Adrenal gland (tissue), 9 donors: ENCODE measurements at regions not wholly inside any gene's neighbourhood (a gene's known extent, or its start where the extent isn't known, plus 50 kb on each side); places are given as distances from the start of the nearest gene placed in this dataset.

ENCODE experiments used
- DNase-seq, 7 donors: peaks; one replicate each; pipeline ENCODE4 v3.0.0-alpha.2; 2019 to 2020
- H3K27ac ChIP-seq, 5 donors: fragments of 200-600 bp; sonication (generic) in 4 of 5; 1 replicate in 3 of 5; 2 replicates in 2 of 5; pipeline versions ENCODE4 v1.5.1 to v1.8.0; 2016 to 2020; ENCODE audit warnings: mild to moderate bottlenecking in 1 of 5
- H3K27me3 ChIP-seq: fragments of 200-600 bp; 2 replicates; pipeline ENCODE4 v1.8.0; 2021
- H3K36me3 ChIP-seq, 2 donors: fragments of 200-600 bp; replicated peaks in 1 of 2; 1 replicate in 1 of 2; 2 replicates in 1 of 2; pipeline versions ENCODE4 v1.5.1 to v1.8.0; 2018 to 2022
- H3K4me1 ChIP-seq, 2 donors: fragments of 200-600 bp; replicated peaks in 1 of 2; 1 replicate in 1 of 2; 2 replicates in 1 of 2; pipeline versions ENCODE4 v1.5.1 to v1.8.0; 2018 to 2021
- H3K4me3 ChIP-seq, 4 donors: fragments of 200-600 bp; sonication (generic) in 3 of 4; one replicate each; pipeline ENCODE4 v1.5.1; 2016 to 2018
- H3K9me3 ChIP-seq, 3 donors: fragments of 200-600 bp; sonication (generic) in 1 of 3; replicated peaks in 1 of 3; 1 replicate in 2 of 3; 2 replicates in 1 of 3; pipeline versions ENCODE4 v1.5.1 to v1.8.0; 2016 to 2021
- POLR2A ChIP-seq, 2 donors: fragments of 450-650 bp; IDR thresholded peaks; one replicate each; pipeline ENCODE4 v1.6.1; 2017; ENCODE audit warnings: antibody characterized with exemption in 2 of 2, mild to moderate bottlenecking in 2 of 2, moderate library complexity in 1 of 2
- WGBS, 4 donors: extraction: QIAGEN DNeasy Blood & Tissue Kit in 2 of 4; methylation state at CpG; one replicate each; pipeline versions ENCODE4 v1.1.5 to v1.1.7; 2013 to 2017; 5-methylcytosine and 5-hydroxymethylcytosine counted together
- intact Hi-C, 2 donors: fragments of 100-400 bp; cut with DNase I; formaldehyde crosslinking; loops; one replicate each; pipeline versions ENCODE4 v1.14.1 to v1.15.0; 2022 to 2023
- TF ChIP-seq, protein P1 (sequence below), 6 experiments: fragments of 450-650 bp in 4 of 6; fragments of 200-600 bp in 2 of 6; sonication (generic) in 1 of 6; IDR thresholded peaks; 1 replicate in 5 of 6; 2 replicates in 1 of 6; pipeline versions ENCODE4 v1.5.1 to v1.8.0; 2016 to 2021; ENCODE audit warnings: antibody characterized with exemption in 6 of 6, mild to moderate bottlenecking in 2 of 6, moderate library complexity in 1 of 6
- donor health status: healthy with polysubstance abuse.
- donor health status: Bipolar disorder and iron deficiency.
- donor health status: DM: yes; HTN: yes; CAD: no.
- donor health status: DM: no; HTN: no; CAD: no.
- donor health status: DM: no; HTN: no; CAD: no.

DNA sequence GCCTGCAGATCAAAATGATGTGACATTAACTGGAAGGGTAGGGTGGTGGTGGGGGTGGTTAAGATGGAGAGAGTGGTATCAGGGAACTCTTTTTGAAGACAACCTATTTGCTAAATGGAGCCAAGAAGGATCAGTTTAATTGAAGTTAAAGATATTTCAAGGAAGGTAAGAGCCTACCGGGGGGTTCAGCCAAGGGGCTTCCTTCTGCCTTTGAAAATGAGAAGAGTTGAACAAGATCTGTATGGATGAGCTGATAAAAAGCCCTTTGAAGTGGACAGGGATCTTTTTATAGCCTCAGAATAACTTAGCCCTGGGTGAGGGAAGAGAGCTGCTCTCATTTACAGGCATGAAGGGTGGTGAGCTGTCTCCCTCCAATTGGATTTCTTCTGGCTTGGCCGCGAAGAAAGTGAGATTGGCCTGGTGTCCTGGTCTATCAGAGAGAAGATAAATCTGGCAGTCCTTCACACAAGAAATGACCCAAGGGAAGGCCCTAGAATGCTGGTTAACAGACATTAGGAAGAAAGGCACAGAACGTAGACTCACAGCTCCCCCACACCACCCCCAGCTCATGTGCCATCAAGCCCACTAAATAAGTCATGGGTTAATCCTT lies 439.8 kb downstream of the TNS1 start:
- Histone ChIP-seq H3K27ac (no peak overlapping the region), H3K36me3 (no peaks in the 10 kb centered on the region), H3K9me3 (no peaks in the 10 kb centered on the region), H3K4me3 (no peak overlapping the region), H3K27me3 (no peaks in the 10 kb centered on the region), H3K4me1 (no peaks in the 10 kb centered on the region)
- TF ChIP-seq, protein P1, sequence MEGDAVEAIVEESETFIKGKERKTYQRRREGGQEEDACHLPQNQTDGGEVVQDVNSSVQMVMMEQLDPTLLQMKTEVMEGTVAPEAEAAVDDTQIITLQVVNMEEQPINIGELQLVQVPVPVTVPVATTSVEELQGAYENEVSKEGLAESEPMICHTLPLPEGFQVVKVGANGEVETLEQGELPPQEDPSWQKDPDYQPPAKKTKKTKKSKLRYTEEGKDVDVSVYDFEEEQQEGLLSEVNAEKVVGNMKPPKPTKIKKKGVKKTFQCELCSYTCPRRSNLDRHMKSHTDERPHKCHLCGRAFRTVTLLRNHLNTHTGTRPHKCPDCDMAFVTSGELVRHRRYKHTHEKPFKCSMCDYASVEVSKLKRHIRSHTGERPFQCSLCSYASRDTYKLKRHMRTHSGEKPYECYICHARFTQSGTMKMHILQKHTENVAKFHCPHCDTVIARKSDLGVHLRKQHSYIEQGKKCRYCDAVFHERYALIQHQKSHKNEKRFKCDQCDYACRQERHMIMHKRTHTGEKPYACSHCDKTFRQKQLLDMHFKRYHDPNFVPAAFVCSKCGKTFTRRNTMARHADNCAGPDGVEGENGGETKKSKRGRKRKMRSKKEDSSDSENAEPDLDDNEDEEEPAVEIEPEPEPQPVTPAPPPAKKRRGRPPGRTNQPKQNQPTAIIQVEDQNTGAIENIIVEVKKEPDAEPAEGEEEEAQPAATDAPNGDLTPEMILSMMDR (IDR thresholded peaks at IDR 0.05) = no peak
- no peak for TF ChIP-seq POLR2A (IDR thresholded peaks at IDR 0.05)
- intact Hi-C loops = no loop called here
- 78 to 87% (median 82%) methylated on average over 4 of the region's 4 CpGs for WGBS, 4 donors
- no peak for DNase-seq

GRCh38 chr2:217559084-217559483 lies 443.7 kb downstream of the TNS1 start:
- no peak overlapping the region for H3K4me3 ChIP-seq

DNA sequence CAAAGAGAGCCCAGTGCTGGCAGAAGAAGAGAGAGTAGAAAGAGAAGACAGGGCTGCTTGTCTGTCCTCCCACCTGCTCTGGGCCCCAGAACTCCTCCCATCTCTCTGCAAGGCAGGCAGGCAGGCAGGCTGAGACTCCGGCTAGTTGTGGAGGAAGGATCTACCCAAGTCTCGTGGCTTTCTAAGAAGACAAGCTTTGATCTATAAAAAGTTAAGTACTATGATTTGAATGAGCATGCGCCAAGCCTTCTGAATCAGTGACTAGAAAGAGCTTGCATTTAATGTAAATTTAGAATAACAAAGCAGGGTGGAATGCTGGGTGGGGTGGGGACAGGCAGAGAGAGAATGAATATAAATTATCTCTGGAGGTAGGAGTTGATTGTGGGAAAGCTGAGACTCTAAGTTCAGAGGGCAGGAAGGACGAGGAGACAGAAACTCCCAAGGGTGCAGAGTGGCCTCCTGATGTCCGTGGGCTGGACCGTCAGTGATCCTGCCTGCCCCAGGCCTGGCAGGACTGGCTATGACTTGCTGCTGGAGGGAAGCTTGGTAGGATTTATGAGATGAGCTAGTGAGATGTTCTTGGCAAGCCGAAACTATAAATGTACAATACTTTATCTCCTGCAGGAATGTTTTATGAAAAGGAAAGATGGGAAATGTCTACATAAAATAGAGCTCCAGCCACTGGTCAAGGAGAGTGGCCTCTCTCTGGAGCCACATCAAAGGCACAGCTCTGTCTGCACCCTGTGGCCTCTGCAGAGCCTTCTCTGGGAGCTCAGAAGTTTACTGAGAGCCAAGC lies 447.5 kb downstream of the TNS1 start:
- DNase-seq = peak; percentile 59 to 85 (median 75)
- no peaks in the 10 kb centered on the region for H3K36me3 ChIP-seq
- WGBS, 4 donors = 31 to 44% (median 37%) methylated on average over 7 of the region's 7 CpGs
- H3K27me3 ChIP-seq = no peaks in the 10 kb centered on the region
- intact Hi-C loops = no loop called here
- no peaks in the 10 kb centered on the region for H3K9me3 ChIP-seq
- TF ChIP-seq, protein P1 (IDR thresholded peaks at IDR 0.05) = no peak
- H3K4me3 ChIP-seq = no peak overlapping the region
- peaks cover 15 to 38% of the 10 kb centered on the region in 2 donors for H3K4me1 ChIP-seq
- peak overlapping the region in 4 of 5 donors; percentile 4 to 78 (median 40) for H3K27ac ChIP-seq

More at GRCh38 chr2:217559084-217559483, 443.7 kb downstream of the TNS1 start:
- Histone ChIP-seq H3K27ac (no peak overlapping the region), H3K36me3 (no peaks in the 10 kb centered on the region), H3K27me3 (no peaks in the 10 kb centered on the region), H3K9me3 (no peaks in the 10 kb centered on the region), H3K4me1 (peaks cover 14 to 22% of the 10 kb centered on the region in 2 donors)
- intact Hi-C loops = no loop called here
- no peak for TF ChIP-seq POLR2A (IDR thresholded peaks at IDR 0.05)
- TF ChIP-seq, protein P1 (IDR thresholded peaks at IDR 0.05) = no peak
- DNase-seq = no peak
- WGBS, 4 donors = 74 to 78% (median 75%) methylated on average over 2 of the region's 2 CpGs

DNA sequence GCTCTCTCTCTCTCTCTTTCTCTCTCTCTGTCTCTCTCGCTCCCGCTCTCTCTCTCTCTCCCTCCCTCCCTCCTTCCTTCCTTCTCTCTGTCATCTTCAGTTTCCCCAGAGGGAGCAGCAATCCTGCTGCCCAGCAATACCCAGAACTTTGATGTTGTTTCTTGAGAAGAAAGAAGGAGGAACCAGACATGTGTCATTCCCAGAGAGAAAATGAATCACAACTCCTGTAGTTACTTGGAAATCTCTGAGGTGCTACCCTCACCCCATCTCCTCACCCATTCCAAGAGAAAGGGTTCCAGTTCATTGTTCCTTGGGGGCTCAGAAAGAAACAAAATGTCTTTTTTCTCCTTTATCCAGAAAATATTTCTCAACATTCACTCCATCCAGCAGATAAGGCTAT lies 449.1 kb downstream of the TNS1 start:
- intact Hi-C loops = no loop called here
- H3K27ac ChIP-seq = peak overlapping the region in 1 of 5 donors; percentile 29

More for the DNA sequence above, 449.1 kb downstream of the TNS1 start:
- DNase-seq = no peak
- Histone ChIP-seq H3K27me3 (no peaks in the 10 kb centered on the region), H3K36me3 (no peaks in the 10 kb centered on the region), H3K4me3 (no peak overlapping the region), H3K9me3 (no peaks in the 10 kb centered on the region), H3K4me1 (peaks cover 15 to 38% of the 10 kb centered on the region in 2 donors)
- no peak for TF ChIP-seq POLR2A (IDR thresholded peaks at IDR 0.05)
- TF ChIP-seq, protein P1 (IDR thresholded peaks at IDR 0.05) = no peak
- 42 to 90% (median 87%) methylated on average over 2 of the region's 2 CpGs for WGBS, 4 donors
